HG03280 (cell line): ENCODE measurements at regions not wholly inside any gene's neighbourhood (a gene's known extent, or its start where the extent isn't known, plus 50 kb on each side); places are given as distances from the start of the nearest gene placed in this dataset.
A peak's percentile ranks its signal among the peaks of the same experiment; 100 is the strongest.
"Not testable (repeated sequence)": the region's sequence is repeated elsewhere in the genome, so short reads cannot be mapped to it uniquely, and the experiment has no call there.

Source experiments
- ATAC-seq: cut with Tn5 transposase; IDR thresholded peaks from one replicate; pipeline ENCODE4 v1.9.1; 2021; ENCODE audit warnings: mild to moderate bottlenecking, moderate library complexity; ENCODE audit not compliant: unreplicated experiment

- ATAC-seq = no peak
Measured at GRCh38 chr7:23931633-23932032, 221.6 kb downstream of the STK31 start.

DNA sequence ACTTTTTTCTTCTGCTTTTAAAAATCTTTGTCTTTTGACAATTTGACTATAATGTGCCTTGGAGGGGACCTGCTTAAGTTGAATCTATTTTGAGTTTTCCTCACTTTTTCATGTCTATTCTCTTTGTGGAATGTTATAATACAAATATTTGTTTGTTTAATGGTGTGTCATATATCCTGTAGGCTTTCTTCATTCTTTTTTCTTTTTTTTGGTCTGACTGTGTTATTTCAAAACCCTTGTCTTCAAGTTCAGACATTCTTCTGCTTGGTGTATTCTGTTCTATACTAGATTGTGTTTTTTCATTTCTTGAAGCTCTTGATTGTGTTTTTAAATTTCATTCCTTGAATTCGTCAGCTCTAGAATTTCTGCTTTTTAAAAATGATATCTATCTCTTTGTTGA is 228.2 kb downstream of the STK31 start:
- no peak for ATAC-seq

- peak; percentile 72 for ATAC-seq
Measured at GRCh38 chr7:23938937-23939552, 229.0 kb downstream of the STK31 start.

DNA sequence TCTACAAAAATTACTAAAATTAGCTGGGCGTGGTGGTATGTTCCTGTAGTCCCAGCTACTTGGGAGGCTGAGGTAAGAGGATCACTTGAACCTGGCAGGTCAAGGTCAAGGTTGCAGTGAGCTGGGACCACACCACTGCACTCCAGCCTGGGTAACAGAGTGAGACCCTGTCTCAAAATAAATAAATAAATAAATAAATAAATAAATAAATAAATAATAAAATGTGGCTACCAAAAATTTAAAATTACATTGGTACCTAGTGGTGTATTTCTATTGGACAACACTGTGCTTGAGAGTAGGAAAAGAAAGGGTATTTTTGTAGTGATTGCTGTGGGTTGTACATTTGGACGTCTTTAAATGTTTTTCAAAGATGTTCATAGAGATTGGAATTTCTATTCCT is 229.7 kb downstream of the STK31 start:
- not testable (repeated sequence) for ATAC-seq

DNA sequence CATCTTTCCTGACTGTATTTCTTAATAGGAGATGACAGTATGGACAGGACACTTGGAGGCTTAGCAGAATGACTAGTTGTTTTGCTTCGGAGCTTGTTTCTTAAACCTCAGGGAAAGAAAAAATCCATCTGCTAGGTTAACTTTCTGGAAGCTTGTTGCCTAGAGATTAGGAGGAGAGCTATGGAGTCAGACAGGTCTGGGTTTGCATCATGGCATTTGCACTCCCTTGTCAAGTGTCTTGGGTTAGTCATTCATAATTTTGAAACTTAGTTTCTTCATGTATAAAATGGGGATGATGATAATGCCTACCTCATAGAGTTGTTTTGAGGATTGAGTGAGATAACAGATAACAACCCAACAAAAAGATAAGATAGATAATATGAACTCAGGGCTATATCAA is 231.5 kb downstream of the STK31 start:
- no peak for ATAC-seq

DNA sequence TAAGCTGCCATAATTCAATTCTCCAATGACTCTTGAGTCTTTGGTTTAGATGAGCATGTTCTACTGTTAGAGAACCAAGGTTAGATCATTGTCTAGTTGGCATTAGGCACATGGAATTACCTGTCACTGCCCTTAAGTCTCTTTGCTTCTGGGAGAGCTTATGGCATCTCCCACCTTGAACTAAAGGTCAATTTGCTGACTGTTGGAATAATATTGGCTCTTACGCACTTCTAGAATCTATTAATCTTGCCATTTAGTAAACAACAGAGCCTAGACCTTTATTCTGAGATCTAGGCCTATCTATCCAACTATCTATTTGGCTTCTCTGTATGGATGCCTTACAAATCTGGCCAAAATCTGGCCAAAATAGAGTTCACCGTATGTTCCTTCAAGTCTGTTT is 232.0 kb downstream of the STK31 start:
- ATAC-seq = no peak

DNA sequence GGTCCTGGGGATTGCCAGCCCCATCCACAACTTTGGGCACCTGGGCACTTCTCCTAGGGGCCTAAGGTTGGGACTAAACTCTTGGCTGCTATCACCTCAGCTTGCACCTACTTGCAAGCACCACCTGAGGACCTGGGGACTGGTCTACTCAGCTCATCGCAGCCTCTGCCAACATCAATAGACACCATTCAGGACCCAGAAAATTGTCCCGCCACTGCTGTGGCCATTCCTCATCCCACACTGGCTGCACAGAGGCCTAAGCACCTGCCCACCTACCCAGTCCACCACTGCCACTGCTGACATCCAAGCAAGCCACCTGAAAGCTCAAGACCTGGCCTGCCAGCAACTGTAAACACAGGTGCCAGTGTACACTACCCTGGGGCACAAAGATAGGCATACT is 234.1 kb downstream of the STK31 start:
- ATAC-seq = no peak

GRCh38 chr7:23945472-23945871 is 235.5 kb downstream of the STK31 start:
- ATAC-seq = no peak

- ATAC-seq = no peak
Measured at GRCh38 chr7:23955145-23955544, 245.1 kb downstream of the STK31 start.

DNA sequence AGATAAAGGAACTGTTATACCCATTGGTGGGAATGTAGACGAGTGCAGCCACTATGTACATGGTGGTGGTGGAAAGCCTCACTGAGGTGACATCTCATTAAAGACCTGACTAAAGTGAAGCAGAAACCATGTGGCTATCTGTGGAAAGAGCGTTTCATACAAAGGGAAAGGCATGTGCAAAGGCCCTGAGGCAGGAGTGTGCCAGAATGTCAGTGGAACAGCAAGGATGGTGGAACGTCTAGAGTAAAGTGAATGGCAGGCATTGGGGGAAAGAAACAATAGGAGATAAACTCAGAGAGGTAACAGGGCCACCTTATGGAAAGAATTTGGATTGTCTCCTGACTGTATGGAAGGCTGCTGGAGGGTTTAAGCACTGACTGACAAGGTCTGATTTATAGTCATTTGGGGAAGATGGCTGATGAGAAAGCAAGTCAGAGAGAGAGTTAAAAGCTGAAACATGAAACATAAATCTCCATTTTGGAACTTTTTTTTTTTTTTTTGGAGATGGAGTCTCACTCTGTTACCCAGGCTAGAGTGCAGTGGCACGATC is 245.7 kb downstream of the STK31 start:
- no peak for ATAC-seq

DNA sequence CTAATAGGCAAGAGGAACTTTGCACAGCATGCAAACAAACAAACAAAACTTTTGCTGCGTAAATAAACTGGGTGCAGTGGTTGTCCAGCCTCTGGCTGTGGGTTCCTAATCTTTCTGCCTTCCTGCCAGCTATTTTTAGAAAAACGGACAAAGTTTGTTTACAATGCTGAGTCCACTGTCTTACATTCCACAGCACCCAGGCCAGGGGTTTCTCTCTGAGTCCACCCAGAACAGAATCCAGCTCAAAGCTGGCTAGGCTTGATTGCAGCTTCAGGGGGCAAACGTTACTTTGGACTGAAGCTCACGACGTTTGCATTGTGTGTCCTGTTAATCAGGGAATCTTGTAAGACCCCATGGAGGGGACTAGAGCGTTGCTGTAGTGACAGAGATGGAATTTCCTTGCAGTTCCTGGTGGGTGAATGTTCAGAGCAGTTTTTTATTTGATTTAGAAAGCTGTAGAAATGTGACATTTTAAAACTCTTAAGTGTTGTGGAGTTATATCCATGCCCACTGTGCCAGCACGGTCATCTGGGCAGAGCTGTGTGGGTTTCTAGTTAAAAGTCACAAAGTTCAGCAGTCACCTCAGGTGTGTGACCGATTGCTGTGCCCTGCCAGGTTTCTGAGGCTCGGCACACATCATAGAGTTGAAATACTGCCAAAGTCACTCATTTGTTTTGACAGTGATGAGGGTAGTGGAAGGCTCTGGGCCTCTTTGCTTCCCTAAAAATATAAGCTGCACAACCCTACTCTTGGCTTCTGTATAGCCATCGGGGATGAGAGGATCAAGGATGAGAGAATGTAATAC is 247.0 kb downstream of the STK31 start:
- no peak for ATAC-seq

GRCh38 chr7:23959821-23960220 is 249.8 kb downstream of the STK31 start:
- ATAC-seq = no peak

DNA sequence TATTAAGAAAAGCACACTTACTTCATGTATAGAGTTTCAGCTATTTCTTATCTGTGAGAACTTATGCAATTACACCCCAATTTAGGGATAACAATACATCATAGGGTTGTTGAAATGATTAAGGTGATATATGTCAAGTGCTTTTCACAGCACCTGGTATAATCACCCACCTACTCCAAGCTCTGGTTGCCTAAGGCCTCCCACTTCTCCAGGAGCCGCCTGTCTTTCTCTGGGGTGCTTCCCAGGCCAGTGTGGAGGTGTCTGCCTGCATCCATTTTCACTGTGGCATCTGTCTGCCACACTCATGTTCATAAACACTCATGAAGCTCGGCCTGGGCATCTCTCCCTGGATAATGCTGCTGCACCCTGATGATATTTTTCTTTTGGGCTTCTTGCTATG is 250.3 kb downstream of the STK31 start:
- no peak for ATAC-seq

DNA sequence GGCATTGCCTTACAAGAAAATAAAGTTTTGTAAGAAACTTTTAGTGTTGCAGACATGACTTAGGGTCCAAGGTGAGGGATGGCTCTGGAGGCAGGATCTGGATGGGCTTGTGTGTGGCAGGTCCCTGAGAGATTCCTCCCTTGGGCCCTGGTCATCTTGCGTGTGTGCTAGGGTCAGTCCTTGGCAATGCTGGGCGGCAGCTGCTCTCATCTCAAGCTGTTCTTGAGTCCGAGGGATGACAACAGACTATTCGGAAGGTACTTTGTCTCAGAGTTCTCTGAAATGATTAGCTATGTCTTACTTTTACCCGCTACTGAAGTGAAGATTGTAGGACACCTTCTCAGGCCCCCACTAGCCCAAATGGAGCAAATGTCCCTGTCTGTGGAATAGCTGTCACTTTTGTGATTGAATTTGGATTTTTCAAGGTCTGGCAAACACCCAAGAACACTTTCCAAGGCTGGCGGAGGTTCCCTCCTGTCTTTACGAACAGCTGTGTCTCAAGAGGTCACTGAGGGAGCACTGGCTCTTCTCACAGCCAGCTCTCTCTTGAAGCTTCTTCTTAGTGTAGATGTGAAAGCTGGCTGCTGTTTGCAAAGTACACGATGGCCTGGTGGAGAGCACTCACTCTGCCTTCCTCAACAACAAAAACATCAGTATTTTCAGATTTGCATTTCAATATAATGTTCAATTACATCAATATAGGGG is 253.6 kb downstream of the STK31 start:
- no peak for ATAC-seq

DNA sequence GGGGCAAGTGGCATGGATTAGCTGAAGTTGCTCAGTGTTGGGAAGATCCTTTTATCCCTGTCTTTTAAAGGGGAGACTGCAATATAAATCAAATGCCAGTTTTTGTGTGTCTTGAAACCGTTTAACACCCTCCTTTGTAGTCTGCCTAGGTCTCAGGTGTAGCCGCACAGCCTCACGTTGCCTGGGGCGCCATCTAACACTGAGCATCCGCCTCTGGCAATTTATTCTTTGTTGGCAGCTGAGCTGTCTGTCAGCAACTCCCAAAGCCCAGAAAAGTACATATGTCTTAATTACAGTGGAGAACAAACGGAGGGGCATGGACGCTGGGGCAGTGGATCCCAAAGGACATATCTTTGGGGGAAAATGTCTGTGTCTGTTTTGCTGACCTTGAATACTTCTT is 254.7 kb downstream of the STK31 start:
- ATAC-seq = no peak

DNA sequence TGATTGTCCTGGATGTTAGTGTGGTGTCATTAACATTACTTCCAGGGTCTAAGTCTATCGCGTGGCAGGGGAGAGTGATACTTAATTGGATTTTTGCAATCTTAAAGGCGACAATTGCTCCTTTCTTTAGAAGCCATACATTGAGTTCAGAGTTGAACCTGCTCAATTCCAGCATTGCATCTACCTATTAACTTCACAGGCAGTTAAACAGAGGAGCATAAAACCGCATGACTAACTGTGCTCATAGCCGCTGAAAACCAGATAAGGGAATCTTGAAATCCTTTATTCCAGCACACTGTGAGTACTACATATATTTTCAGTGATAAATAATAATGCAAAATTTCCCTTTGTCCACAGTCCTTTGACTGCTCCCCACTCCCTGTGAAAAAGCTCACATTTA is 255.3 kb downstream of the STK31 start:
- no peak for ATAC-seq

DNA sequence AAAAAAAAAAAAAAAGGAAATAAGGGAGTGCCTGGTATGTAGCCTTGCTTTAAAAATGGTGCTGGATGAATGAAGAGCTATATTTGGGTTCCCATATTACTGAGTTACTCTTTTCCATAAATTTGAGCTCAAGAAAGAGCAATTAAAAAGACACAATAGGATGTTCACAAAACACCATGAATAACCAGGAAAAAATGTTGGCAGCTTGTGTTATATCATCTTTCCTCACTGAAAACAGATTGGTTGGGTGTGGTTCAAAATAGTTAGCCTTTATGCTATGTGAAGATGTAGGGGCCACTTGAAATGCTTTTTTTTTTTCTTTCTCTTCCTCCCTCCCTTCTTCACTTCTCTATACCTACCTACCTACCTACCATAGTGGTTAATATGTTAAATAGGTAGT is 256.9 kb downstream of the STK31 start:
- no peak for ATAC-seq

GRCh38 chr7:23967949-23968599 is 258.1 kb downstream of the STK31 start:
- peak; percentile 60 for ATAC-seq

GRCh38 chr7:23968791-23969190 is 258.8 kb downstream of the STK31 start:
- ATAC-seq = no peak

DNA sequence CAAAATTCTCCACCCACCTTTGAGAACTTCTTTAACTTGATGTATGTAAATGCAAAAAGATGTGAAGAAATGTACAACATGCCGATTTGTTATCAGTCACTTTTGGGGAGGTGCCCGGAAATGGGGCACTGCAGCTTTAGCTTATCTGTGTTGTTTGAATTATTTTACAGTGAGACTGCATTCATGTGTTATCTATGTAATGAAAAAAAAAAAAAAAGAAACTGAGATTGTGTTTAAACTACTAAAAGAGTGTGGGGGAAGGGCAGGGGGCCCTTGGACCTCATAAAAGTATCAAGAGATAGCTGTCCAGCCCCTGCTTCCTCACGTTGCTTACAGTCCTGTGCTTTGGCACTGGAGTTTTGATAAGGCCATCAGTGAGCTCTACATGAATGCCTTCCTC is 259.4 kb downstream of the STK31 start:
- ATAC-seq = no peak

- ATAC-seq = no peak
Measured at GRCh38 chr7:23970193-23970592, 260.2 kb downstream of the STK31 start.
